ENCODE measurements at regions not wholly inside any gene's neighbourhood (a gene's known extent, or its start where the extent isn't known, plus 50 kb on each side); places are given as distances from the start of the nearest gene placed in this dataset.

GRCh38 chr6:166725571-166725970 lies 98.5 kb upstream of the RPS6KA2 start:
- TF ChIP-seq CTCF (IDR thresholded peaks at IDR 0.05), result no peak
- TF ChIP-seq EZH2 (IDR thresholded peaks at IDR 0.05; ENCODE audit: borderline replicate concordance, insufficient read depth, low read depth, low read length, poor library complexity, severe bottlenecking), result no peak

Measured in B cell (primary cell).